Lower leg skin (tissue), 4 donors: ENCODE measurements at regions not wholly inside any gene's neighbourhood (a gene's known extent, or its start where the extent isn't known, plus 50 kb on each side); places are given as distances from the start of the nearest gene placed in this dataset.

Experiments used
- DNase-seq, 2 donors: peaks; one replicate each; pipeline ENCODE4 v3.0.0-alpha.2; 2019; ENCODE audit warnings: low spot score in 2 of 2
- H3K4me3 ChIP-seq: fragments of 200-600 bp; sonication (generic); 2 replicates; pipeline ENCODE4 v1.5.1; 2017; ENCODE audit warnings: mild to moderate bottlenecking, low read depth; ENCODE audit not compliant: poor library complexity, severe bottlenecking
- CTCF ChIP-seq, 3 donors: fragments of 450-650 bp; IDR thresholded peaks; one replicate each; pipeline ENCODE4 v1.5.1; 2016; ENCODE audit warnings: antibody characterized with exemption in 3 of 3, mild to moderate bottlenecking in 3 of 3, moderate library complexity in 2 of 3
- POLR2A ChIP-seq, 2 donors: fragments of 450-650 bp; IDR thresholded peaks; one replicate each; pipeline ENCODE4 v1.6.1; 2016 to 2017; ENCODE audit warnings: antibody characterized with exemption in 2 of 2, mild to moderate bottlenecking in 1 of 2, moderate library complexity in 1 of 2
- WGBS, 2 donors: methylation state at CpG; one replicate each; pipeline ENCODE4 v1.1.5; 2018; 5-methylcytosine and 5-hydroxymethylcytosine counted together
- intact Hi-C: fragments of 100-400 bp; cut with DNase I; formaldehyde crosslinking; loops from one replicate; pipeline ENCODE4 v1.15.0; 2023; ENCODE audit warnings: low total_unique reads

- no peak for TF ChIP-seq POLR2A (IDR thresholded peaks at IDR 0.05)
- TF ChIP-seq CTCF (IDR thresholded peaks at IDR 0.05), result no peak
- DNase-seq, result no peak
- H3K4me3 ChIP-seq, result no peak overlapping the region
- WGBS, 2 donors, result 50 to 55% methylated on average over 1 of the region's 1 CpG
- intact Hi-C loops, result no loop called here
These were observed 872.8 kb downstream of the C4orf33 start for GRCh38 chr4:129968778-129969177.

GRCh38 chr4:129970801-129971200 is 874.8 kb downstream of the C4orf33 start:
- DNase-seq, result no peak
- no peak for TF ChIP-seq CTCF (IDR thresholded peaks at IDR 0.05)
- no peak for TF ChIP-seq POLR2A (IDR thresholded peaks at IDR 0.05)
- intact Hi-C loops, result no loop called here
- no peak overlapping the region for H3K4me3 ChIP-seq
- 69 to 75% methylated on average over 3 of the region's 3 CpGs for WGBS, 2 donors

- no peak overlapping the region for H3K4me3 ChIP-seq
- DNase-seq, result no peak
- intact Hi-C loops, result no loop called here
- TF ChIP-seq POLR2A (IDR thresholded peaks at IDR 0.05) (no peak), CTCF (IDR thresholded peaks at IDR 0.05) (no peak)
These were observed 875.5 kb downstream of the C4orf33 start for GRCh38 chr4:129971419-129971818.

GRCh38 chr4:129972257-129972656 is 876.3 kb downstream of the C4orf33 start:
- no peak for DNase-seq
- intact Hi-C loops, result no loop called here
- 97% methylated on average over 1 of the region's 1 CpG for WGBS, 2 donors
- H3K4me3 ChIP-seq, result no peak overlapping the region
- TF ChIP-seq CTCF (IDR thresholded peaks at IDR 0.05) (no peak), POLR2A (IDR thresholded peaks at IDR 0.05) (no peak)

GRCh38 chr4:129974730-129975129 is 878.8 kb downstream of the C4orf33 start:
- intact Hi-C loops, result no loop called here
- DNase-seq, result no peak
- TF ChIP-seq POLR2A (IDR thresholded peaks at IDR 0.05), result no peak
- H3K4me3 ChIP-seq, result no peak overlapping the region

- WGBS, 2 donors, result 85 to 86% methylated on average over 4 of the region's 4 CpGs
- no peak for DNase-seq
- TF ChIP-seq POLR2A (IDR thresholded peaks at IDR 0.05) (no peak), CTCF (IDR thresholded peaks at IDR 0.05) (no peak)
- intact Hi-C loops, result no loop called here
- H3K4me3 ChIP-seq, result no peak overlapping the region
These were observed 882.4 kb downstream of the C4orf33 start for GRCh38 chr4:129978315-129978714.
